Right ventricle myocardium inferior (tissue), 1 donor: ENCODE measurements at regions not wholly inside any gene's neighbourhood (a gene's known extent, or its start where the extent isn't known, plus 50 kb on each side); places are given as distances from the start of the nearest gene placed in this dataset.
A peak's percentile ranks its signal among the peaks of the same experiment; 100 is the strongest.
"Not testable (repeated sequence)": the region's sequence is repeated elsewhere in the genome, so short reads cannot be mapped to it uniquely, and the experiment has no call there.

Source experiments
- ATAC-seq: fragments of 200-7000 bp; cut with Tn5 transposase; one replicate; pipeline ENCODE4 v1.9.1; 2020; ENCODE audit warnings: mild to moderate bottlenecking, moderate library complexity
- DNase-seq: peaks from one replicate; pipeline ENCODE4 v3.0.0; 2021; ENCODE audit errors: missing footprints
- intact Hi-C: fragments of 100-400 bp; cut with DNase I; formaldehyde crosslinking; loops from one replicate; pipeline ENCODE4 v1.11.0; 2022
- donor health status: DM: no; HTN: yes; CAD: no; lungs with severe emphysema.

GRCh38 chr1:181239086-181239485 is 150.6 kb downstream of the IER5 start:
- ATAC-seq (no peak), DNase-seq (no peak)

GRCh38 chr1:181246320-181246719 is 157.8 kb downstream of the IER5 start:
- intact Hi-C loops, DNase-seq, ATAC-seq: not testable (repeated sequence)

More at GRCh38 chr1:181239086-181239485, 150.6 kb downstream of the IER5 start:
- intact Hi-C loops, result no loop called here

- intact Hi-C loops, ATAC-seq, DNase-seq: not testable (repeated sequence)
Measured at GRCh38 chr1:181248361-181248760, 159.9 kb downstream of the IER5 start.

- intact Hi-C loops, result no loop called here
- DNase-seq (no peak), ATAC-seq (no peak)
Measured at GRCh38 chr1:181249186-181249585, 160.7 kb downstream of the IER5 start.

GRCh38 chr1:181250038-181250437 is 161.5 kb downstream of the IER5 start:
- ATAC-seq, result no peak
- intact Hi-C loops, result no loop called here
- no peak for DNase-seq

GRCh38 chr1:181251001-181251712 is 162.7 kb downstream of the IER5 start:
- DNase-seq (no peak), ATAC-seq (no peak)

GRCh38 chr1:181251713-181252075 is 163.2 kb downstream of the IER5 start:
- intact Hi-C loops, result no loop called here
- no peak for ATAC-seq
- DNase-seq, result no peak

More at GRCh38 chr1:181251001-181251712, 162.7 kb downstream of the IER5 start:
- intact Hi-C loops, result no loop called here

- DNase-seq, intact Hi-C loops, ATAC-seq: not testable (repeated sequence)
Measured at GRCh38 chr1:181253601-181254000, 165.1 kb downstream of the IER5 start.

GRCh38 chr1:181255270-181255929 is 166.9 kb downstream of the IER5 start:
- intact Hi-C loops, result no loop called here
- peak; percentile 60 for ATAC-seq
- DNase-seq, result no peak

GRCh38 chr1:181257117-181257516 is 168.6 kb downstream of the IER5 start:
- intact Hi-C loops, result no loop called here
- DNase-seq, result no peak
- no peak for ATAC-seq

GRCh38 chr1:181259026-181259745 is 170.7 kb downstream of the IER5 start:
- DNase-seq (no peak), ATAC-seq (no peak)
- intact Hi-C loops, result no loop called here

GRCh38 chr1:181260271-181260670 is 171.8 kb downstream of the IER5 start:
- ATAC-seq, result no peak
- no peak for DNase-seq
- intact Hi-C loops, result no loop called here

- no peak for DNase-seq
- no peak for ATAC-seq
- intact Hi-C loops, result no loop called here
Measured at GRCh38 chr1:181260994-181261393, 172.5 kb downstream of the IER5 start.

GRCh38 chr1:181262069-181262468 is 173.6 kb downstream of the IER5 start:
- ATAC-seq, result no peak
- intact Hi-C loops, result no loop called here
- DNase-seq, result no peak

- no peak for DNase-seq
- intact Hi-C loops, result no loop called here
- ATAC-seq, result no peak
Measured at GRCh38 chr1:181263444-181263843, 174.9 kb downstream of the IER5 start.

GRCh38 chr1:181264821-181265220 is 176.3 kb downstream of the IER5 start:
- DNase-seq (no peak), ATAC-seq (no peak)
- intact Hi-C loops, result no loop called here

GRCh38 chr1:181284978-181285377 is 196.5 kb downstream of the IER5 start:
- ATAC-seq (no peak), DNase-seq (no peak)
- intact Hi-C loops, result no loop called here

GRCh38 chr1:181295217-181295616 is 188.1 kb upstream of the CACNA1E start:
- intact Hi-C loops, result no loop called here
- DNase-seq, result no peak
- no peak for ATAC-seq

GRCh38 chr1:181296180-181296579 is 187.1 kb upstream of the CACNA1E start:
- intact Hi-C loops, result no loop called here
- ATAC-seq (no peak), DNase-seq (no peak)

- intact Hi-C loops, result no loop called here
- ATAC-seq, result no peak
- DNase-seq, result no peak
Measured at GRCh38 chr1:181308098-181308497, 175.2 kb upstream of the CACNA1E start.
